ENCODE measurements at regions not wholly inside any gene's neighbourhood (a gene's known extent, or its start where the extent isn't known, plus 50 kb on each side); places are given as distances from the start of the nearest gene placed in this dataset.

- no peak for DNase-seq (ENCODE audit: low spot score)
Measured at GRCh38 chr18:41458376-41458775, 496.7 kb upstream of the PIK3C3 start.

GRCh38 chr18:41457765-41458326, 497.2 kb upstream of the PIK3C3 start:
- no peak for DNase-seq (ENCODE audit: low spot score)

DNA sequence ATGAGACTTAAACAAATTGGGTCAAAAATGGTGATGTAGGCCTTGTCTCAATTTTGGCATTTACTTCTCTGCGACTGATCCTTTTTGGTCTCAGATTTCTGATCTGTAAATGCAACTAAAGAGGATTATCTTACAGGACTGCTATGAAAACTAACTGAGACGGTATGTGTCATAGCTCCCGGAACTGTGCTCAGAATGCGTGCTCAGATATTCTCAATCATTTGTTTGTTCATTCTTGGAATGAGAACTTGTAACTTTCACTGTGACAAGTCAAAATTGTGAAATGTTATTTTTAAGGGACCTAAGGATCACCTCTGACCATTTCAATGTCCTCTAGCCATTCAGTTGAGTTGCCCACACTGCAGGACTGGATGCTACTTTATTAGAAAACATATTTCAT, 498.2 kb upstream of the PIK3C3 start:
- DNase-seq (ENCODE audit: low spot score): no peak

DNA sequence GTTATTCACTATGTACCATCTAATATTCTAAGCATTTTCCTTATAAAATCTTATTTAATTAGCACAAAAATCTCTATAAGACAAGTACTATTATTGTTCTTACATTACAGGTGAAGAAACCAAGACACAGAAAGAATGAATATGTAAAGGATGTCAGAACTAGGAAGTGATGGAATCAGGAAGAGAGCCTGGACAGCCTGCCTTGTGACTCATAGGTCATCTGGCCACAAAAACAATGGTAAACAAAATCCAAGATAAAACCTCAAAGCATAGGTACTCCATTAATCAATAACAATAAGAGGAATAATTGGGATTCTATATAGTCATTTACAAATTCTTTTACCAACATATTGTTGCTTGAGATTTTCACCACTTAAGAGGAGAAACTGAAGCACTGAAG, 505.4 kb upstream of the PIK3C3 start:
- no peak for DNase-seq (ENCODE audit: low spot score)

GRCh38 chr18:41444943-41445342, 510.1 kb upstream of the PIK3C3 start:
- DNase-seq (ENCODE audit: low spot score): no peak

DNA sequence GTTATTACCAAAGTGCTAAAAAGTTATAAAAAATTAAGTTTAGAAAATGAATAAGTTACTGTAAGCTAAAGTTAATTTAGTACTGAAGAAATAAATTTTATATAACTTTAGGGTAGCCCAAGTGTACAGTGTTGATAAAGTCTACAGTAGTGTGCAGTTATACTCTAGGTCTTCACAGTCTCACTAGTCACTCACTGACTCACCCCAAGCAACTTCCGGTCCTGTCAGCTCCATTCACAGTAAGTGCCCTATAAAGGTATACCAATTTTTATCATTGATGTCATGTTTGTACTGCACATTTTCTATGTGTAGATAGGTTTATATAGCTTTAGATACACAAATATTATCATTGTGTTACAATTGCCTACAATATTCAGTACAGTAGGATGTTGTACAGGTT, 518.3 kb upstream of the PIK3C3 start:
- DNase-seq (ENCODE audit: low spot score): no peak

DNA sequence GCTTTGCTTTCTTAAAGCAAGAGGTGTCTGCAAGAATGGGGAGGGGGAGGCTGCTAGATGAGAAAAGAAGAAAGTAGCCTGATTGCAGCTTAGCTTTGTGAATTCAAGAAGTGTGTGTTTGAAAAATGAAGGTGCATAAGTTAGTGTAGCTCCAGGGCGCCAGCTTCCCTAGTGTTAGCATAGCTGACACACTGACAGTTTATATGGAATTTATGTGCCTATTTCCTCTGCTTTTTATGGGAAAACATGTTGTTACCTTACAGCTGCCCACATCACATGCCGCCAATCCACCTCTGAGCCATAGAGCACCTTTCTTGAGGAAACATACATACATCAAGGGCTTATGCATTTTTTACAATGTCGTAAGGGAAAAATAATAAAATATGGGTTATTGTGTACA, 536.4 kb upstream of the PIK3C3 start:
- no peak for DNase-seq (ENCODE audit: low spot score)

DNA sequence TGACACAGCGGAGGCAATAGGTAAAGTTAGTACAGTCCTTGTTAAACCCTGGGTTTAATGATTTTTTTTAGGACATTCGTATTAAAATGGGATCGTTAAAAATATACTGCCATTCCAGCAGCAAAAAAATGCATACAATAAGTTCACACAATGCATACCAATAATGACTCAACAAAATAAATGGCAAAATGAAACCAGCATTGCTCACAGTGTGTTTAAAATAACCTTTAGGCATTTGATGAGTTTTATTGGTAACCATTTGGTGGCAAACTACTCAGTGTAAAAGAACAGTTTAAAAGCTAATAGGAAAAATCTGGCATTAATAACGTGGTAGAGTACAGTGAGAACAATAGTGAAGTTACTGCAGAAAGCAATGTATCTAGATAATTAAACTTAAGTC, 539.0 kb upstream of the PIK3C3 start:
- no peak for DNase-seq (ENCODE audit: low spot score)

- no peak for DNase-seq (ENCODE audit: low spot score)
Measured at GRCh38 chr18:41410006-41410405, 545.0 kb upstream of the PIK3C3 start.

DNA sequence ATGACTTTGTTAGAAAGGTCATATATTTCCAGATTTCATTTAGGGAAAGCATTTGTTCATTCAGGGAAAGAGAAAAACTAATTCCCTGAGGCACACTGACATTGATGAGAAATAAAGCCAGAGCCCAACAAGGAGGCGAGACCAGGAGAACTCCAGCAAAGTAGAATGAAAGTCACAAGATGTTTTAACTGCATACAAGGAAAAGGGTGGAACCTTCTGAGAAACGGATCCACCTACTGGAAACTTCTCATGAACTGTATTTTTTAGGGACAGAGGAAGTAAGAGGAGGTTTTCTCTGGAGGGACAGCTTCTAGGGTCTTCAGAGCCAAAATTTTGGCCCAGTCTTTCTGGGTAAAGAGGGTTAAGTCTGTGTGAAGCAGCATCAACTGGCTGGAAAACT, 548.2 kb upstream of the PIK3C3 start:
- DNase-seq (ENCODE audit: low spot score): no peak

DNA sequence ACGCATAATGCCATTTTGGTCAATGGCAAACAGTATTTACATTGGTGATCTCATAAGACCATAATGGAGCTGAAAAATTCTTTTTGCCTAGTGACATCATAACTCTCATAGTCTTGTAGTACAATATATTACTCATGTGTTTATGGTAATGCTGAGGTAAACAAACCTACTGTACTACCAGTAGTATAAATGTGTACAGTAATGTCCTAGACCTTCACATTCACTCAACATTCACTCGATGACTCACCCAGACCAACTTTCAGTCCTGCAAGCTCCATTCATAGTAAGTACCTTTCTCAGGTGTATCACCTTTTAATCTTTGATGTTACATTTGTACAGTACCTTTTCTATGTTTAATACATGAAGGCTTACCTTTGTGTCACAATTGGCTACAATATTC, 558.2 kb upstream of the PIK3C3 start:
- DNase-seq (ENCODE audit: low spot score): no peak

DNA sequence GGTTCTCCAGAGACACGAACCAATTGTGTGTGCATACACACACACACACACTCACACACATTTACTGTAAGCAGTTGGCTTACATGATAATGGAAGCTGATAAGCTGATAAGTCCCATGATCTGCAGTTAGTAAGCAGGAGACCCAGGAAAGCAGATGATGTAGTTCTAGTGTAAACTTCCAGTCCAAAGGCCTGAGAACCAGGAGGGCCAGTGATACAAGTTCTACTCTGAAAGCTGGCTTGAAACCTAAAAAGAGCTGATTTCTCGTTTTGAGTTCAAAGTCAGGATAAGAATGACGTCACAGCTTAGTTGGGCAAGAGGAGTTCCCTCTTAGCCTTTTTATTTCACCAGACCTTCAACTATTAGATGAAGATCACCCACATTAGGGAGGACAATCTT, 558.8 kb upstream of the PIK3C3 start:
- no peak for DNase-seq (ENCODE audit: low spot score)

DNA sequence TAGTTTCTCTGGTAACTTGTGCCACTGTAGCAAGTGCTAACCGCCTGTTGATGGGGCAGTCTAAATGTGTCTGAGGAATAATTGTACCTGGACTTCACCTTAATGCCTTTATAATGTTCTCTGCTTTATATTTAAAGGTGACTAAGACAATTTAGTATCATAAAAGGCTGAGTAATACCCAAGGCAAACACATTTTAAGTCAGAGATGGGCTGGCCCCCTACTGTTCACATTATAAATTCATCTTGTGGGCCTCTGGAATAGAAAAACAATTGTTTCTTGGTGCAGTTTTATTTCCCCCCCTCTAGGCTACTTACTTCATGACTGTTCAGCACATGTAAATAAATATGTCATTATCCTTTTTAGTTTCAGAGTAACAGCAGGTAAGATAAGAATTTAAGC, 559.3 kb upstream of the PIK3C3 start:
- DNase-seq (ENCODE audit: low spot score): no peak

GRCh38 chr18:41391616-41392595, 563.1 kb upstream of the PIK3C3 start:
- DNase-seq (ENCODE audit: low spot score): peak; percentile 68

DNA sequence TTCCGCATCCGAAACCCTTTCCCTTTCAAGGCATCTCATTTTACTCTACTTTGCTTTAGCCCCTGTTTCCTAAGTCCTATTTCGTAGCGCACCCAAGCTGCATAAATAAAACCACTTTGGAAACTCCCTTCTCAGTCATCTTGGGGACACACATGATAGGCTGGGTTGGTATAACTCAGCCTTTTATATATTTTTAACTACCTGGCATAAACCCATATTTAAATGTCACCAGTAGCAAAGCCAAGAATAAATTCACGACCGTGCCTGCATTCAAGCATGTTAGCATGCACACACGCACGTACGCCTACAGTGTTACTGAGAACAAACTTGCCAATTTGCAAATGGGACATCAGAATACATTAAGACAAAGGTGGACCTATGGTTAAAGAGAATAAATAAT, 564.7 kb upstream of the PIK3C3 start:
- DNase-seq (ENCODE audit: low spot score): no peak

DNA sequence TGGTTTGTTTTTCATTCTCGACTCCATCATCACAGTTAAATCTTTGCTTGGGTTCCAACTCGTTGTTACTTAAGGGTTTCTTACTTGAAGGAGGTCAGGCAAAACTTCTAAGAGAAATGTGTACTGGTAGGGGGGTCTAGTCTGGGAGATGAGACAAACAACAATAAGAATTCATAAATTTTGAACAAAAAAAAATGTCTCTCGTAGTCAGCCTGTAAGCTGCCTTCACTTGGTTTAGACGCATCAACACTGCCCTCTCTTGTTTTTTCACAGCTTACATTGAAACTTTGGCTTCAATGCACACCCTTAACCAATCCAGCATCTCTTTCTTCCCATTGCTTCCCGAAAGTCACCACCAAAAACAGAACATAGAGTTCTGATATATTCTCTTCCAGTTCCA, 576.4 kb upstream of the PIK3C3 start:
- DNase-seq (ENCODE audit: low spot score): peak; percentile 48

- no peak for DNase-seq (ENCODE audit: low spot score)
Measured at GRCh38 chr18:41373612-41374011, 581.4 kb upstream of the PIK3C3 start.

DNA sequence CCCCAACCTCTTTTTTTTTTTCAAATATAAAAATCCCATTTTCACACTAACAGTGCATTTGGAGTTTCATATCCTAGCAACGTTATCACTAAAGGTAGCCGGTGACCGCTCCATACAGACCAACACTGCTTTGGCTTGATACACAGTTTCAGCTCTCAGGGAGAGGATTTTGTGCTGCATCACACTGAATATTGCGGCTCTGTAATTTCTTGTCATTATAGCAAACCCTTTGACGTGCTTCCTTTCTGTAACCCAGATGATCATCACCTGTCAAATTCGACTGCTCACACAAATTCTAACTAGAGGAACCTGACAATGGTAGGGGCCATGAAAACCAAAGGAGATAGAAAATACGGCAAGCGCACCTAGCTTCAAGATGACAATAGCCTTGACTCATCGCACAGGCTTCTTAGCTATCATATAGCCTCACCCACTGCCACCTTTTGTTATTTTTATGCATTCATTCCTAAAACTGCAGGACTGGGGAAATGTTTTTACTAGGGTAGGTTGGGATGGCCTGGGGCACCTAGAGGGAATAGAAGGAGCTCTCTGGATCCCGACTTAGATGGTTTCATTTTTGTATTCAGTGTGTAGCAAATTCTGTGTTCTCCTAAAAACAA, 582.9 kb upstream of the PIK3C3 start:
- DNase-seq (ENCODE audit: low spot score): no peak

DNA sequence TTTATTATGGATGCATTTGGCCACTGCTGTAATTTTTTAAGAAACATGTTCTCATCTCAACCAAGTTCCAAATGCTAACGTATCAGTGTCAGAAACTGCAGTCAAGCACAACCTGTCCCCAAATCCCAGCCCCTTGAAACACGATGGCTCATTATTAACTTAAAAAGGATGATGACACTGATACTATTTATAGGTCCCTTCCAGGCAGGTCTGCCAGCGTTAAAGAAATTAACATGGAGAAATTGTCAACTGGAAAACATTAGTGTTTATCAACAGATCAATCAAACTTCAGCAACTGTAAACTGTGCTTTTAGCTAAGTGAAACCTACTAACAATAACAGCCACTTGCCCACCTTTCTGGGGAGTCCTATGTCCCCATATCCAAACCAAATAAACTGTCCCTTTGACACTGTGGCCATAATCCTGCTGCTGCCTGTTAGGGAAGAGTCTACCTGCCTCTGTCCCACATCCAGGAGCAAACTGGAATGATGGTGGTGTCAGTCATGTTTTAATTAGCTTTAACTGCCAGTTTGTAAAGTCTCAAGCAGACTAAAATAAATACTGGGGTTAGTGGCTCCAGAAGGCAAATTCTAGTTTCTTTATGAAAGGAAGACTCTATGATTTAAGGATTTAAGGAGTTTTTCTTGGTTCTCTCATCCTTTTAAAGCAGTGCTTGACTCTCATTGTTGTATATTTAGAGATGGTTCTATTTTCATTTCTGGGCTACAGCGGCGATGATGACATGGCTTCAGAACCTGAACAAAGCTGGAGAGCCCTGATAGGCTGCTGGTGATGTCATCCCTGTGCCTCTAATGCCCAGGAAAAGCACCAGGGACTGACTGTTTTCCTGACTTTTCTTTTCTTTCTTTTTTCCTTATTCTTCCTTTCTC, 583.6 kb upstream of the PIK3C3 start:
- no peak for DNase-seq (ENCODE audit: low spot score)

DNA sequence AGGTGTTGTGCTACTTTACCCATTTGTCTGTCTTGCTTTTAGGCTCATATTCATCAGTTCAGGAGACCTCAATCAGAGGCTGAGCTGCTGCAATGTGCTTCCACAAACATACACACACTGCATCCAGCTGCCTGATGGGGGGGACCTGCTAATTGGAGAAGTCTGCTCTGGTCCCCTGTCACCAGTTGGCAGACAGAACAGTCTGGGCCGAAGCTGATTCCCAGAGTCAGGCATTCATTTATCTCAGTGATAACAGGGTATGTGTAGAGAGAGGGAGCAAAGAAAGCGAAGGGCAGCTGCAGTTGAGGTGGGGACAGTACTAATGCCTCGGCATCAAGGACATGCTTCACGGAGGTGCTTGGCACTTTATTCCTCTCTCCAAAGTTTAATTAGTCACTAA, 584.3 kb upstream of the PIK3C3 start:
- no peak for DNase-seq (ENCODE audit: low spot score)

DNA sequence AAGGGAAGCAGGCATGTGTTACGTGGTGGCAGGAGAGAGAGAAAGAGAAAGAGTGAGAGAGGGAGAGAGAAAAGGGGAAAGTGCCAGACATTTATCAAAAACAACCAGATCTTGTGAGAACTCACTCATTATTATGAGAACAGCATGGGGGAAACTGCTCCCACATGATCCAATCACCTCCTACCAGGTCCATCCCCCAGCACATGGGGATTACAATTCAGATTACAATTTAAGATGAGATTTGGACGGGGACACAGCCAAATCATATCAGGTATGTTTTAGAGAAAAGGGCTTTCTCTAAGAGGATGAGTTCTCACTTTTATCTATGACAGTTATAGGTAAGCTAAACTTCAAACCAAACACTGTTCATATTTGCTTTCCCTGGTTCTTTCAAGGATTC, 597.3 kb upstream of the PIK3C3 start:
- DNase-seq (ENCODE audit: low spot score): no peak

All from Ammon's horn (tissue), 1 donor.